ENCODE measurements at regions not wholly inside any gene's neighbourhood (a gene's known extent, or its start where the extent isn't known, plus 50 kb on each side); places are given as distances from the start of the nearest gene placed in this dataset.

- DNase-seq, result no peak
Measured at GRCh38 chr4:41859087-41859486, 76.1 kb upstream of the TMEM33 start.

- DNase-seq, result no peak
Measured at GRCh38 chr4:41857226-41857641, 78.0 kb upstream of the TMEM33 start.

GRCh38 chr4:41856797-41857196 is 78.4 kb upstream of the TMEM33 start:
- DNase-seq, result no peak

GRCh38 chr4:41853973-41854372 is 81.3 kb upstream of the TMEM33 start:
- no peak for DNase-seq

GRCh38 chr4:41852229-41852628 is 83.0 kb upstream of the TMEM33 start:
- no peak for DNase-seq

- no peak for DNase-seq
Measured at GRCh38 chr4:41851621-41852020, 83.6 kb upstream of the TMEM33 start.

- no peak for DNase-seq
Measured at GRCh38 chr4:41844327-41844726, 90.9 kb upstream of the TMEM33 start.

GRCh38 chr4:41839916-41840854 is 91.7 kb upstream of the PHOX2B start:
- DNase-seq, result no peak

GRCh38 chr4:41838590-41838989 is 90.1 kb upstream of the PHOX2B start:
- no peak for DNase-seq

GRCh38 chr4:41835321-41835995 is 86.9 kb upstream of the PHOX2B start:
- DNase-seq, result no peak

- no peak for DNase-seq
Measured at GRCh38 chr4:41832961-41833360, 84.4 kb upstream of the PHOX2B start.

GRCh38 chr4:41822325-41822724 is 73.8 kb upstream of the PHOX2B start:
- DNase-seq, result no peak

GRCh38 chr4:41820473-41820872 is 71.9 kb upstream of the PHOX2B start:
- DNase-seq, result no peak

- DNase-seq, result no peak
Measured at GRCh38 chr4:41819621-41820020, 71.1 kb upstream of the PHOX2B start.

- no peak for DNase-seq
Measured at GRCh38 chr4:41815473-41815872, 66.9 kb upstream of the PHOX2B start.

- DNase-seq, result no peak
Measured at GRCh38 chr4:41814565-41814964, 66.0 kb upstream of the PHOX2B start.

GRCh38 chr4:41806807-41807206 is 58.3 kb upstream of the PHOX2B start:
- no peak for DNase-seq

- DNase-seq, result no peak
Measured at GRCh38 chr4:41802590-41802989, 54.1 kb upstream of the PHOX2B start.

GRCh38 chr4:41799126-41799525 is 50.6 kb upstream of the PHOX2B start:
- DNase-seq, result no peak
